NCI-H2196 (cell line): ENCODE measurements at regions not wholly inside any gene's neighbourhood (a gene's known extent, or its start where the extent isn't known, plus 50 kb on each side); places are given as distances from the start of the nearest gene placed in this dataset.
"Not testable (repeated sequence)": the region's sequence is repeated elsewhere in the genome, so short reads cannot be mapped to it uniquely, and the experiment has no call there.

Source experiments
- DNase-seq: peaks from one replicate; lab custom pipeline; 2025; ENCODE audit not compliant: unreplicated experiment; lab: John Stamatoyannopoulos, UW

DNA sequence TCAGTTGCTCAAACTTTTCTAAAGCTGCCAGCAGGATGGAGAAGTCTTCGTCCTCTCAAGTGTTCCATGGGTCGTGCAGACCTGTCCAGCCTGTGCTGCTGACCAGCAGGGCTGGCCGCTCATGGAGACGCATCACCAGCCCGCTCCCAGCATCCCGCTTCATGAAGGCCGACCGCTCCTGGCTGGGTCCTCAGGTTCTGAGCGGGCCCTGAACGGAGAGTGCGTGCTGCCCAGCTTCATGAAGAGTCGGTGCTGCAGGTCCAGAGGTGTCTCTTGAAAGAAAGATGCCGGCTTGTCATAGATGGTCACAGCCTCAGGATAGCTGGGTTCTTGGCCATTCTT is 75.8 kb upstream of the KCNAB1 start:
- DNase-seq, result no peak

DNA sequence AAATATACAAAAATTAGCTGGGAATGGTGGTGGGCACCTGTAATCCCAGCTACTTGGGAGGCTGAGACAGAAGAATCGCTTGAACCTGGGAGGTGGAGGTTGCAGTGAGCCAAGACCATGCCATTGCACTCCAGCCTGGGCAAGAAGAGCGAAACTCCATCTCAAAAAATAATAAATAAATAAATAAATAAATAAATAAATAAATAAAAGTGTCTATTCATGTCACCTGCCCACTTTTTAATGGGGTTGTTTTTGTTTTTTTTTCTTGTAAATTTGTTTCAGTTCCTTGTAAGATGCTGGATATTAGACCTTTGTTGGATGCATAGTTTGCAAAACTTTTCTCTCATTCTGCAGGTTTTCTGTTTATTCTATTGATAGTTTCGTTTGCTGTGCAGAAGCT is 71.9 kb upstream of the KCNAB1 start:
- DNase-seq, result not testable (repeated sequence)

DNA sequence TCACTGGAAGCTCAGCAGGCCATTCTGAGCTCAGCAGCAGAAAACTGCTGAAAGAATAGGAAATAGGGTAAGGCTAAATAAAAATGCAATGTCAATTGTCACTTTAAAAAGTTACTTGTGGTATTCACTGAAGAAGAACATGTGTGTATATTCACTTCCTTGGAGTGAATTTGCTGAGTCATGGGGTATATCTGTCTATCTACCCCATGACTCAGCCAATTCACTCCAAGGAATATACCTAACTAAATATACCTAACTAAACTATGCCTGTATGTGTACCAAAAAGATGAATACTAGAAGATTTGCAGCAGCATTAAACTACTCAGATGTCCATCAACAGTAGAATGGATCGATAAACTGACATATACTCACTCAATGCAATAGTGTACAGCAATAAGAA is 69.5 kb upstream of the KCNAB1 start:
- DNase-seq, result no peak

DNA sequence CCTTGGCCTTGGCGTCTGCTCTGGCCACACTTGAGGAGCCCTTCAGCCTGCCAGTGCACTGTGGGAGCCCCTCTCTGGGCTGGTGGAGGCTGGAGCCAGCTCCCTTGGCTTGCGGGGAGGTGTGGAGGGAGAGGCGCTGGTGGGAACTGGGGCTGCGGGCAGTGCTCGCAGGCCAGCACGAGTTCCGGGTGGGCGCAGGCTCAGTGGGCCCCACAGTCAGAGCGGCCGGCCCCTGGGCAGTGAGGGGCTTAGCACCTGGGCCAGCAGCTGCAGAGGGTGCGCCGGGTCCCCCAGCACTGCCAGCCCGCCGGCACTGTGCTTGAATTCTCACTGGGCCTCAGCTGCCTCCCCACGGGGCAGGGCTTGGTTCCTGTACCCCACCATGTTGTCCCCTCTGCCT is 68.7 kb upstream of the KCNAB1 start:
- DNase-seq, result no peak

DNA sequence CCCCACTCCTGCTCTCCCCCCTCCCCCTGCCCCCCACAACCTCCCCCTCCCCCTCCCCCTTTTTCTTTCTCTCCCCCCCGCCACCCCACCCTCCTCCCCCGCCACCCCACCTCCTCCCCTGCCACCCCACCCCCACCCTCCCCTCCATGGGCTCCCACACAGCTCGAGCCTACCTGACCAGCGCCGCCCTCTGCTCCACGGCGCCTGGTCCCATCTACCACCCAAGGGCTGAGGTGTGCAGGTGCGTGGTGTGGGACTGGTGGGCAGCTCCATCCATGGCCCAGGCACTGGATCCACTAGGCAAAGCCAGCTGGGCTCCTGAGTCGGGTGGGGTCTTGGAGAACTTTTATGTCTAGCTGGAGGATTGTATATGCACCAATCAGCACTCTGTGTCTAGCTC is 68.3 kb upstream of the KCNAB1 start:
- DNase-seq, result no peak

DNA sequence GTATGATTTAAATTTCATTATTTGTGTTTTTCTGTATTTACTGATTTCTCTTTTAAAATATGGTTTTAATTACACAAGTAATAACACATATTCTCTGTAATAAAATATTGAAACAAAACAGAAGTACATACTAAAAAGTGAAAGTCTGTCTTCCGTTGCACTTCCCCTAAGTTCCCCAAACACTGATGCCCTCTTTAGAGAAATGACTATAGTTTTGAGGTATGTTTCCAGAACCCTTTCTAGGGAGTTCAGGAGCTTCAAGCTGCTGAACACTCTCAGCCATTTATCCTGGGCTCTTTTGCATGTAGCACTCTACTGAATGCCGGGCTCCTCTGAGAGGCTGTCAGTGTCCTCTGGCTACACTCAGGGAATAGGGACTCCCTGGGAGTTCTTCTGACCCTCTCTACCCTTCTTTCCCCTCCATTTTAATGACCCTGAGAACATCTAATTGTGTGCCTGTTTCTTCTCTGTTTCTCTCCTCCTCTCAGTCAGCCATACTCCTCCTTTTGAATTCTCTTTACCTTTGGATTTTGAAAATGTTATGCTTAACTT is 60.4 kb upstream of the KCNAB1 start:
- DNase-seq, result no peak

DNA sequence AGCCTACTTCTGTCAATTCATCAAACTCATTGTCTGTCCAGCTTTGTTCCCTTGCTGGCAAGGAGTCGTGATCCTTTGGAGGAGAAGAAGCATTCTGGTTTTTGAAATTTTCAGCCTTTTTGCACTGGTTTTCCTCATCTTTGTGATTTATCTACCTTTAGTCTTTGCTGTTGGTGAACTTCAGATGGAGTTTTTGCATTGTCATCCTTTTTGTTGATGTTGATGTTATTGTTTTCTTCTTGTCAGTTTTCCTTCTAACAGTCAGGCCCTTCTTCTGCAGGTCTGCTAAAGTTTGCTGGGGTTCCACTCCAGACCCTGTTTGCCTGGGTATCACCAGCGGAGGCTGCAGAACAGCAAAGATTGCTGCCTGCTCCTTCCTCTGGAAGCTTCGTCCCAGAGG is 52.2 kb upstream of the KCNAB1 start:
- DNase-seq, result not testable (repeated sequence)

DNA sequence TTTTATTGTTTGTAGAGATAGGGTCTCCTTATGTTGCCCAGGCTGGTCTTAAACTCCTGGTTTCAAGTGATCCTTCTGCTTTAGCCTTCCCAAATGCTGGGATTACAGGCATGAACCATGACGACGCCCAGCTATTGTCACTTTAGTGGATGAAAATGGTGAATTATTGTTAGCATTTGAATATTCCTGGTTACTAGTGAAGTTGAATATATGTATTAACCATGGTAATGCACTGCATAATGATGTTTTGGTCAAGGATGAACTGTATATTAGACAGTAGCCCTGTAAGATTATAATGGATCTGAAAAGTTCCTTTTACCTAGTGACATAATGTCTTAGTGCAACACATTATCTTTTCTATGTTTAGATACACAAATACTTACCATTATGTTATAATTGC is 50.4 kb upstream of the KCNAB1 start:
- DNase-seq, result no peak
